BLaER1 (cell line): ENCODE measurements at regions not wholly inside any gene's neighbourhood (a gene's known extent, or its start where the extent isn't known, plus 50 kb on each side); places are given as distances from the start of the nearest gene placed in this dataset.

ENCODE experiments used
- H3K27ac ChIP-seq: shearing (Covaris generic); formaldehyde crosslinking; 2 replicates; pipeline ENCODE4 v1.8.1; 2022
- H3K27me3 ChIP-seq: shearing (Covaris generic); formaldehyde crosslinking; 2 replicates; pipeline ENCODE4 v1.8.1; 2022
- H3K36me3 ChIP-seq: shearing (Covaris generic); formaldehyde crosslinking; 2 replicates; pipeline ENCODE4 v1.8.1; 2022
- H3K4me1 ChIP-seq: shearing (Covaris generic); formaldehyde crosslinking; 2 replicates; pipeline ENCODE4 v1.8.1; 2022
- H3K4me2 ChIP-seq: shearing (Covaris generic); formaldehyde crosslinking; 2 replicates; pipeline ENCODE4 v1.8.1; 2022
- H3K4me3 ChIP-seq: shearing (Covaris generic); formaldehyde crosslinking; 2 replicates; pipeline ENCODE4 v1.8.1; 2022
- H3K9ac ChIP-seq: shearing (Covaris generic); formaldehyde crosslinking; 2 replicates; pipeline ENCODE4 v1.8.1; 2022
- H3K9me3 ChIP-seq: shearing (Covaris generic); formaldehyde crosslinking; 2 replicates; pipeline ENCODE4 v1.8.1; 2022
- H4K20me1 ChIP-seq: shearing (Covaris generic); formaldehyde crosslinking; 2 replicates; pipeline ENCODE4 v1.8.1; 2022
- Cebpa-rat ChIP-seq: shearing (Covaris generic); IDR thresholded peaks from 2 replicates; pipeline ENCODE4 v1.8.1; 2022

DNA sequence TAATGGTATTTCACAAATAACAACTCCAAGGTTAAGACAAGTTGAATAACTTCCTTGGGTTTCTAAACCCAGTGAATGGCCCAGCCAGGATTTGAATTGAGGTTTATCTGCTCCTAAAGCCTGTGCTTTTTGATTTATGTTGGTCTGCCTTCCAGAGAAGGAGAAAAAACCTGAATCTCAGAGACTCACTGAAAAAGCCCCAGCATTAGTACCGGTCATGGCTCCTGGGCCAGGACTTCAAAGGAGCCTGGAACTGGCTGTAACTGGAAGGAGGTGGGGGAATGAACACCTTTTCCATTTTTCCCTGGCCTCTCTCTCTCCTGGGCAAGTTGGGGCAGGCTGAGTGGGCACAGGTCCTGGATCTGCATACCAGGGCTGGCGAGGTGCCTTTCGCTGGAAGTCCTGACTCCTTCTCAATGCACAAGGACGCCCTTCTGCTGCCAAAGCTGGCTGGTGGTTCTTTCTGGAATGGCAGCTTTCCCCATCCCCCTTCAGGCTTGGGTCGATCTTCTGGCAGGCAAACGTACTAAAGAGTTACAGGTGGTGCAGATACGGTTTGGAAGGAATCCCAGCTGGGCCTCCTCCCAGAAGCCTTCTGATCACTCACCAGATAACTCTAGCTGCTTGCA is 268.2 kb downstream of the PTEN start:
- Histone ChIP-seq H3K4me3 (no peak overlapping the region), H3K9me3 (no peaks in the 10 kb centered on the region), H3K4me1 (no peaks in the 10 kb centered on the region), H3K4me2 (no peak overlapping the region), H3K27me3 (no peaks in the 10 kb centered on the region), H3K9ac (no peak overlapping the region), H3K27ac (no peak overlapping the region), H4K20me1 (no peaks in the 10 kb centered on the region), H3K36me3 (no peaks in the 10 kb centered on the region)
- TF ChIP-seq Cebpa-rat: no peak

DNA sequence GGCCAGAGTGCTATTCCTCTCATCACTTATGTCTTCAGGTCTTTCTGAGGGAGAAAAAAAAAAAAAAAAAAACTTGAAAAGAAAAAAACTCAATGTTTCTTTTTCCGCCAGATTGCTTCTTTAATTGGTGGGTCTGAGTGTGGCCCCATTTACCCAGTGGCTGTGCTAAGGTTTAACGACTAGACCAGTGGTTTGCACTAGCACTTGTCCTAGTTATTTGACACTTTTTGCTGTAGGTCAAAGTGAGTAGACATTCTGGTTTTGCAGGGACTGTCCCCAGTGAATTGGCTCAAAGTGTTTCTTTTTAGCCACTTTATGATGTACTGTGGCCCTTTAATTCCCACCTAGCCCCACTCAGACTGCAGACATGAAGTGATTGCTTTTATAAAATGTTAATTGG is 273.3 kb downstream of the PTEN start:
- H4K20me1 ChIP-seq: no peaks in the 10 kb centered on the region
- no peak overlapping the region for H3K9ac ChIP-seq
- no peak overlapping the region for H3K4me2 ChIP-seq
- no peaks in the 10 kb centered on the region for H3K27me3 ChIP-seq
- no peaks in the 10 kb centered on the region for H3K36me3 ChIP-seq
- no peak for TF ChIP-seq Cebpa-rat
- H3K27ac ChIP-seq: no peak overlapping the region
- H3K9me3 ChIP-seq: no peaks in the 10 kb centered on the region
- no peaks in the 10 kb centered on the region for H3K4me1 ChIP-seq
- H3K4me3 ChIP-seq: no peak overlapping the region

DNA sequence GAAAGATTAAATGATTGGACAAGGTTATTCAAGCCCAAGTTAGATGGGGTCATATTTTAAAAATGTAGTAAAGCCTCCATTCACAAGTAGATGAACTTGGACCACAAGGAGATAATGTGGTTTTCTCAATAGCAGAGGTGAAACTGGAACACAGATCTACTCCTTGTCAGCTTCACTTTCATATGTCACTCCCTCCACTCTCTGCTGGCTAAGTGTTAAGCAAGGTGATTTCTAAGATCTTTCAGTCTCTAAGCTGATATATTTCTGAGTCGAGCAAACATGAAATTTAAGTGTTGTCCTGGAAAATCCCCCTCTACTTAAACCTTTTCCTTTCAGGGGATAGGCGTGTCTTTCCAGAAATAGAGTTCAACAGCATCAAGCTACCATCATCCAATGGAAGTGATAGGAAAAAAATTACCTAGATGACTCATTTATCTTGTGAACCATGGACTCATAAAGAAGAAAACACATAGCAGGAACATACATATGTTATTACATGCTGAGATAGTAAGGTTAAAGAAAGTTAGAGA is 275.0 kb downstream of the PTEN start:
- H3K4me3 ChIP-seq: no peak overlapping the region
- no peak for TF ChIP-seq Cebpa-rat
- no peaks in the 10 kb centered on the region for H3K9me3 ChIP-seq
- no peaks in the 10 kb centered on the region for H3K36me3 ChIP-seq
- H4K20me1 ChIP-seq: no peaks in the 10 kb centered on the region
- H3K9ac ChIP-seq: no peak overlapping the region
- no peaks in the 10 kb centered on the region for H3K4me1 ChIP-seq
- H3K27ac ChIP-seq: no peak overlapping the region
- no peak overlapping the region for H3K4me2 ChIP-seq
- no peaks in the 10 kb centered on the region for H3K27me3 ChIP-seq

DNA sequence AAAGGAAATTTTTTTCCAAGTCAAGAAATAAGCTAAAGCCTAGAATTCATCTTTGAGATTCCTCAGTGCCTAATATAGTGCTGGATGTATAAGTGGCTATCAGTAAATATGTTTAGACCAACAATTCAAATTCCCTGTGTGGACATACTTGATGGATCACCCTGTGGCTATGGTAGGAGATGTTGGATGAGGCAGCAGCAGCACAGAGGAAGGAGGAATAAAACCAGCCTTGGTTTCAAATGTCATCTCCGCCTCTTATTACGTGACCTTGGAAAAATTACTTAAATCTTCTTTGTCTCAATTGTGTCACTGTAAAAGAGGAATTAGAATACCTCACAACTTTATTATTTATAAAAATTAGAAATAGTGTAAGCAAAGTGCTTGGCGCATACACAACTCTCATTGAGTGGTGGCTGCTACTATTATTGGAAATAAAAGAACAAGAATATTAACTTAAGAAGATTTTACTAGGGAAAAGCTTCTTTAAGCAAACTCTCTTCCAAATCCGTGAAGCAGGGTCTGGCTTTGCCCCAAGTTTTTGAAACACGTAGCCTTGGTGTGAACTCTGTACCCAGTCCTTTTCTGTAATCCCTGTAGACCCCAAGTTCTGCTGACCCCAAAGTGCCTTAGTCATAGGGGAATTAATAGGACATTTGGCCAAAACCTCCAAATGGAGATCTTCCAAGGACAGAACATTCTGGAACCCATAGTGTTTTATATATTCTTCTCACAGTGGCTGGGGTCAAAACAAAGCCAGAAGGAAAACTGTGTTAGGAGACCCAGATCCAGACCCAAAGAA is 283.8 kb downstream of the PTEN start:
- Histone ChIP-seq H3K4me1 (peaks cover under 1% of the 10 kb centered on the region; the same call in 1 of the 2 replicates), H3K36me3 (no peaks in the 10 kb centered on the region), H4K20me1 (no peaks in the 10 kb centered on the region), H3K9me3 (no peaks in the 10 kb centered on the region), H3K27ac (no peak overlapping the region), H3K27me3 (no peaks in the 10 kb centered on the region), H3K4me2 (no peak overlapping the region), H3K4me3 (no peak overlapping the region), H3K9ac (no peak overlapping the region)
- no peak for TF ChIP-seq Cebpa-rat

DNA sequence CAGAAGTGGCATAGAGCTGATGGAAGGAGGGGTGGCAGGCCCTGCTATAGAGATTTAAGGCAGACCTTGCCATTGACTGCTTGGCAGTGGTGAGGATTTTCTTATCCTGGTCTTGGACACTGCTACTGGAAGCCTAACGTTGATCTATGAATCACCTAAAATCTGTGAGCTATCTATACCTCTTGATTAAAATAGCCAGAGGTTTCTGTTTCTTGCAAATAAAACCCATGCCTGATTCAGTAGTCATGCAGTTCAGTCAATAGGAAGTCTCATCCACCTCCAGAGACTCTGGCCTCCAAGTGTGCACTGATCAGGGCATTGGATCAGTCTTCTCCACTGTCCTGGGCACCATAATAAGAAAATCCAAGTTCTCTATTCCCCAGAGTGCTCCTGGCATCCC is 286.5 kb downstream of the PTEN start:
- H4K20me1 ChIP-seq: no peaks in the 10 kb centered on the region
- no peak overlapping the region for H3K4me2 ChIP-seq
- peaks cover 8% of the 10 kb centered on the region for H3K4me1 ChIP-seq
- H3K9ac ChIP-seq: no peak overlapping the region
- no peak for TF ChIP-seq Cebpa-rat
- H3K36me3 ChIP-seq: no peaks in the 10 kb centered on the region
- H3K9me3 ChIP-seq: no peaks in the 10 kb centered on the region; the same call in 1 of the 2 replicates
- H3K27me3 ChIP-seq: no peaks in the 10 kb centered on the region
- no peak overlapping the region for H3K27ac ChIP-seq
- H3K4me3 ChIP-seq: no peak overlapping the region

DNA sequence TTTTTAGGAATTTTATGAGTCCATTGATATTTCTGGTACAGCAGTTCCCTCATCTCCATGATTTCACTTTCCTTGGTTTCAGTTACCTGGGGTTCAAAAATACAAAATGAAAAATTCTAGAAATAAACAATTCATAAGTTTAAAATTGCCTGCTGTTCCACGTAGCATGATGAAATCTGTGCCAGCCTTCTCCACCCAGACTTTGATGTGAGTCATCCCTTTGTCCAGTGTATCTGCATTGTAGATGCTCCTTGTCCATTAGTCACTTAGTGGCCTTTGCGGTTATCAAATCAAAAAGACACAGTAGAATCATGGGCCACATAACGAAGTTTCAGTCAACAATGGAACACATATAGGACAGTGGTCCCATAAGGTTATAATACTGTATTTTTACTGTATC is 286.9 kb downstream of the PTEN start:
- Histone ChIP-seq H3K4me3 (no peak overlapping the region), H4K20me1 (no peaks in the 10 kb centered on the region), H3K9me3 (no peaks in the 10 kb centered on the region; the same call in 1 of the 2 replicates), H3K4me1 (peaks cover 8% of the 10 kb centered on the region), H3K9ac (no peak overlapping the region), H3K27ac (no peak overlapping the region), H3K27me3 (no peaks in the 10 kb centered on the region), H3K4me2 (no peak overlapping the region), H3K36me3 (no peaks in the 10 kb centered on the region)
- TF ChIP-seq Cebpa-rat: no peak

DNA sequence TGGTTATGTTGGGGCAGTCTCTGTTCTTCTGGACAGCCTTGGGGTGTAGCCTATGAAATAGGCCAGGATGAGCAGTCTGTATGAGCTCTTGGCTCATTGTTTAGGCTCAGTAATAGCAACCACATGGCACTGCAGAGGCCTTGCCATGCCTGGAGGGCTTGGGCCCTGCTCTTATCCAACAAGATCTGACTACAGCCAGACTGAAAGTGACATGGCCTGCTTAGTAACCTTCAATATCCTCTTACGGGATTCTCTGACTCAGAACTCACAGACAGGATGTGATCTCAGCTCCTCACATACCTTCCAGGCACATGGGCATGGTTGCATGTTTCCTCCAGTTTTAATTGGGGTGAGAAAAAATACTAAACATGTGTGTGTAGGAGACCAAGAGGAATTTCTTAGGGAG is 289.3 kb downstream of the PTEN start:
- Histone ChIP-seq H3K36me3 (no peaks in the 10 kb centered on the region), H3K4me2 (peak overlapping the region; percentile 44), H3K9ac (no peak overlapping the region), H3K27ac (no peak overlapping the region), H3K9me3 (no peaks in the 10 kb centered on the region; the same call in 1 of the 2 replicates), H3K27me3 (no peaks in the 10 kb centered on the region), H3K4me3 (no peak overlapping the region), H4K20me1 (no peaks in the 10 kb centered on the region), H3K4me1 (peaks cover 8% of the 10 kb centered on the region)
- no peak for TF ChIP-seq Cebpa-rat

DNA sequence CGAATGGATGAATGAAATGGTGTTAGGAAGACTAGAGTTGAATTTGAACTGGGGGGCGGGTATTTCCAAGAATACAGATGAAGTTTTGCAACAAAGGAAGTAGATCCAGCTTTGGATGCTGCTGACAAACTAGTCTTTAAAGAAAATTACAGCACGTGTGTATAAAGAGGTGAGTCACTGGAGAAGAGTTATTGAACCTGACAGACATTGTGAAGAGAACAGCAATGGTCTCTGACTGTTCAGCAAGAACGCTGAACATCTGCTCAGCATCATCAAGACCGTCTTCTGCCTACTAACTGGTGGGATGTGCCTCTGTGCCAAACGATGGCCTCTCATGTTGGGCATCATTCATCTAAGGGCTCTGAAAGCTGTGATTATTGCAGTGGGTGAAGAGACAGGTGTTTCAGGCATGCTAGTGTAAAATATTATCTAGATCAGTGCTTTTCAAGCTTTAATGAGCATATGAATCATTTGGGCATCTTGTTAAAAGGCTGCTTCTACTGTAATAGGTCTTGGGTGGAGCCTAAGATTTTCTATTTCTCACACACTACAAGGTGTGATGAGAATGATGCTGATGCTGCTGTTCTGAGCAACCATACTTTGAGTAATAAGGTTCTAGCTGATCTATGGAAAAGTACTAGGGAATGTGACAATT is 291.3 kb downstream of the PTEN start:
- H3K27ac ChIP-seq: no peak overlapping the region
- no peak overlapping the region for H3K4me3 ChIP-seq
- no peaks in the 10 kb centered on the region; the same call in 1 of the 2 replicates for H3K9me3 ChIP-seq
- H3K4me1 ChIP-seq: peaks cover 8% of the 10 kb centered on the region
- no peaks in the 10 kb centered on the region for H4K20me1 ChIP-seq
- no peak for TF ChIP-seq Cebpa-rat
- no peaks in the 10 kb centered on the region for H3K27me3 ChIP-seq
- no peaks in the 10 kb centered on the region for H3K36me3 ChIP-seq
- H3K9ac ChIP-seq: no peak overlapping the region
- no peak overlapping the region for H3K4me2 ChIP-seq

DNA sequence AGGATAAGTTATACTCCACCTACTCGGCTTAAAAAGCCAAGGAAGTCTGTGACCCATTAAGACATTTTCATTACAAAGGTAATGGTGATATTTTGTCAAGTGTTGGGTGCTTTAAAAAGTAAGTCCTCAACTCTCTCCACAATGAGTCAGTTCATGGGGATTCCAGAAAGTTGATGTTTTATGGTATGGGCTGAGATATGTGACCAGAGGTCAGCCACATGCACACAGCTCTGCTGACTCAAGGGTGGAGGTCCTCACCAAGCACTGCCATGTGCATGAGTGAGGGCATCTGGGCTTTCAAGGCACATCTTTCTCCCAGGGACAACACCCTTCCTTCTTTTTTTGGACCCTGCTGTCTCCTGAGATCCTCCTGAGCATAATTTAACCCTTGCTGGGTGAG is 292.9 kb downstream of the PTEN start:
- H3K36me3 ChIP-seq: no peaks in the 10 kb centered on the region
- TF ChIP-seq Cebpa-rat: no peak
- no peak overlapping the region for H3K9ac ChIP-seq
- H3K4me3 ChIP-seq: no peak overlapping the region
- H3K9me3 ChIP-seq: no peaks in the 10 kb centered on the region; the same call in 1 of the 2 replicates
- H3K4me2 ChIP-seq: no peak overlapping the region
- no peak overlapping the region for H3K27ac ChIP-seq
- H4K20me1 ChIP-seq: no peaks in the 10 kb centered on the region
- H3K27me3 ChIP-seq: no peaks in the 10 kb centered on the region
- H3K4me1 ChIP-seq: peaks cover 8% of the 10 kb centered on the region

DNA sequence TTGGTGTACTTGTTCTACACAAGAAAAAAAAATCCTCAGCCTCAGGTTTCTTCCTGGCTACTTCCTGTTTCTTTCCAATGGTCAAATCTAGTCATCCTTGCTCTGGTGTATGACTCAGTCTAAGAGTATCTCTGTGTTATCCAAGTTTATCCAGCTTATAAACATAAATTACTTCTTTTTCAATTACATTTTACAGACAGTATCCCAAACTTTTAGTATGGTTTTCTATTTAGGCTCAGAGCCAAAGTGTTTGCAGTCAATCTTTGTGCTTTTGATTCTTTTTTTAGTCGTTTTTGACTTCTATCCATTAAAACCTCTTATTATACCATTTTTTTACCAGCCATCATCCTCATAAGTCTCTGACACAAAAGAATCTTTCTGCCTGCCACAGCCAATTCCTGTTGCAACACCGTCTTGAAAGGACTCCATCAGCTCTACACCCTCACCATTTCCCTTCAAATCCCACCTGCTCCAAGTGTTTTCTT is 294.6 kb downstream of the PTEN start:
- Histone ChIP-seq H3K4me1 (no peaks in the 10 kb centered on the region), H3K36me3 (no peaks in the 10 kb centered on the region), H3K9ac (no peak overlapping the region), H3K4me2 (no peak overlapping the region), H3K9me3 (no peaks in the 10 kb centered on the region), H4K20me1 (no peaks in the 10 kb centered on the region), H3K27ac (no peak overlapping the region), H3K4me3 (no peak overlapping the region), H3K27me3 (no peaks in the 10 kb centered on the region)
- no peak for TF ChIP-seq Cebpa-rat
